Glutamatergic neuron (in vitro differentiated cells): ENCODE measurements at regions not wholly inside any gene's neighbourhood (a gene's known extent, or its start where the extent isn't known, plus 50 kb on each side); places are given as distances from the start of the nearest gene placed in this dataset.
A peak's percentile ranks its signal among the peaks of the same experiment; 100 is the strongest.

Experiments used
- DNase-seq: peaks from one replicate; pipeline ENCODE4 v3.0.0; 2022
- H3K27ac Mint-ChIP-seq: one replicate; pipeline ENCODE4 v1.8.0; 2020; ENCODE audit warnings: mild to moderate bottlenecking, mixed read lengths, inconsistent platforms; ENCODE audit not compliant: unreplicated experiment
- H3K27me3 Mint-ChIP-seq: one replicate; pipeline ENCODE4 v1.8.0; 2020; ENCODE audit warnings: mild to moderate bottlenecking, moderate library complexity, mixed read lengths, inconsistent platforms; ENCODE audit not compliant: unreplicated experiment
- H3K36me3 Mint-ChIP-seq: one replicate; pipeline ENCODE4 v1.8.0; 2020; ENCODE audit warnings: mild to moderate bottlenecking, mixed read lengths, inconsistent platforms; ENCODE audit not compliant: unreplicated experiment
- H3K4me1 Mint-ChIP-seq: one replicate; pipeline ENCODE4 v1.8.0; 2020; ENCODE audit warnings: mild to moderate bottlenecking, low read depth, mixed read lengths, inconsistent platforms; ENCODE audit not compliant: unreplicated experiment
- H3K4me3 Mint-ChIP-seq: one replicate; pipeline ENCODE4 v1.8.0; 2020; ENCODE audit warnings: mild to moderate bottlenecking, mixed read lengths, inconsistent platforms; ENCODE audit not compliant: unreplicated experiment
- H3K9me3 Mint-ChIP-seq: one replicate; pipeline ENCODE4 v1.8.0; 2020; ENCODE audit warnings: mild to moderate bottlenecking, moderate library complexity, mixed read lengths, inconsistent platforms; ENCODE audit not compliant: unreplicated experiment
- TF ChIP-seq, protein P1 (sequence below): fragments of 200-600 bp; sonication (generic); IDR thresholded peaks from one replicate; pipeline ENCODE4 v1.5.0; 2021; ENCODE audit not compliant: partially characterized antibody, unreplicated experiment

DNA sequence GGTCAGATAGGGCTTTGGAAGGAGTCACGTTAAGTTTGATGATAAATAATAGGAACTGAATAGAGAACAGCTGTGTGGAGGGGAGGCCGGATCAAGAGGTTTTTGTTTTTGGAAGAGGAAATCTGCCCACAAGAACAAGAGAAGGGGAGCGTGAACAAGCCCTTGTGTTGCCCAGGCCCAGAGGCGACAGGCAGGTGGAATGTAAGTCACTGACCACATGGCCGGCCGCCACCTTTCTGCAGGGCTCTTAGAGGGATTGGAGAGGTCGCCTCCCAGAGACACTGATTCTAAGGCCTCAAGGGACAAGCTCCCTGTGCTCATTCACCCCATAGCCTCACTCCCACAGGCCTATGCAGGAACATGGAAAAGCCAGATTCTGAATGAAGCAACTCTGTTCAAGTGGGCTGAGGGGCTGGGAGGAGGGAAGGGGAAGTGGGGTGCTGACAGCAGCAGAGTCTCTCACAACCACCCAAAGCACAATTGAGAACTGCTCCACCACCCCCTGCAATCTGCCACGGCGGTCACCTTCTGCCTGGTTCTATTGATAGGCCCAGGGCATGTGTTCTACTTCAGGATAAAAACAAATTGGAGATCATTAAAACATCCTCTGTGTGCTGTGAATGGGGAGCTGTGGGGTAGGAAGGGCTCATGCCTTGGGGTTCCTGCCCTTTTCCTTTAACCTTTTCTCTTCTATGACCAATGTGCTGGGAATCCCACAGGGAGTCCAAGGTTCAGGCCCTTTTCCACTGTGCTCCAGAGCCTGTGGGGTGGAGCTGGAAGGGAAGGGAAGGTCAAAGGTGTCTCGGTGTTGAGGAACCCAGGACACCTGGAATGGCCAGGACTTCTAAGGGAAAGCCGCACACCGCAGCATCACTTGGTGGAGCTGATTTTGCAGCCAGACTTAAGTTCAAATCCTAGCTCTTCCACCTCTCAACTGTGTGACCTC is 63.3 kb upstream of the PARP1 start:
- H3K27me3 Mint-ChIP-seq: peaks cover 7% of the 10 kb centered on the region
- H3K36me3 Mint-ChIP-seq: peaks cover 8% of the 10 kb centered on the region
- no peak overlapping the region for H3K27ac Mint-ChIP-seq
- TF ChIP-seq, protein P1, sequence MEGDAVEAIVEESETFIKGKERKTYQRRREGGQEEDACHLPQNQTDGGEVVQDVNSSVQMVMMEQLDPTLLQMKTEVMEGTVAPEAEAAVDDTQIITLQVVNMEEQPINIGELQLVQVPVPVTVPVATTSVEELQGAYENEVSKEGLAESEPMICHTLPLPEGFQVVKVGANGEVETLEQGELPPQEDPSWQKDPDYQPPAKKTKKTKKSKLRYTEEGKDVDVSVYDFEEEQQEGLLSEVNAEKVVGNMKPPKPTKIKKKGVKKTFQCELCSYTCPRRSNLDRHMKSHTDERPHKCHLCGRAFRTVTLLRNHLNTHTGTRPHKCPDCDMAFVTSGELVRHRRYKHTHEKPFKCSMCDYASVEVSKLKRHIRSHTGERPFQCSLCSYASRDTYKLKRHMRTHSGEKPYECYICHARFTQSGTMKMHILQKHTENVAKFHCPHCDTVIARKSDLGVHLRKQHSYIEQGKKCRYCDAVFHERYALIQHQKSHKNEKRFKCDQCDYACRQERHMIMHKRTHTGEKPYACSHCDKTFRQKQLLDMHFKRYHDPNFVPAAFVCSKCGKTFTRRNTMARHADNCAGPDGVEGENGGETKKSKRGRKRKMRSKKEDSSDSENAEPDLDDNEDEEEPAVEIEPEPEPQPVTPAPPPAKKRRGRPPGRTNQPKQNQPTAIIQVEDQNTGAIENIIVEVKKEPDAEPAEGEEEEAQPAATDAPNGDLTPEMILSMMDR: no peak
- peaks cover 17% of the 10 kb centered on the region for H3K4me1 Mint-ChIP-seq
- no peak for DNase-seq
- no peak overlapping the region for H3K4me3 Mint-ChIP-seq
- peaks cover 5% of the 10 kb centered on the region for H3K9me3 Mint-ChIP-seq

DNA sequence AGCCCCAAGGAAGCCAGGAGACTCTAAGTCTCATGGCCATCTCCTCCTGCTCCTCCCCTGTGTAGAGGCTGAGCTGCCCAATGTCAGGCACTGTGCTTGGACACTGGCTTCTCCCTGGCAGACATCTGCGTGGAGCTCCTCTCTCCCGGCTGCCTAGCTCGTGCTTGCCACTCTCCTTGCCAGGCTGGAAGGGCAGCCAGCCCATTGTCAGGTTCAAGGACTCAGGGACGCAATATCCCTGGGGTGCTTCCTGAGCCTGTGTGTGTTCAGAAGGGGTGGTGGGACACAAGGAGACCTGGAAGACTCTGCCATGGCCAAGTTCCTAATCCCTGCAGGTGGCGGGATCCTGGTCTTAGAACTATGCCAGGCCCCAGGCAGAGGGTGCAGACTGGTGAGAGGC is 65.4 kb upstream of the PARP1 start:
- H3K4me3 Mint-ChIP-seq: no peak overlapping the region
- H3K9me3 Mint-ChIP-seq: peaks cover 5% of the 10 kb centered on the region
- TF ChIP-seq, protein P1: no peak
- H3K4me1 Mint-ChIP-seq: peaks cover 20% of the 10 kb centered on the region
- H3K27me3 Mint-ChIP-seq: peaks cover 5% of the 10 kb centered on the region
- no peak for DNase-seq
- no peak overlapping the region for H3K27ac Mint-ChIP-seq
- H3K36me3 Mint-ChIP-seq: no peaks in the 10 kb centered on the region

DNA sequence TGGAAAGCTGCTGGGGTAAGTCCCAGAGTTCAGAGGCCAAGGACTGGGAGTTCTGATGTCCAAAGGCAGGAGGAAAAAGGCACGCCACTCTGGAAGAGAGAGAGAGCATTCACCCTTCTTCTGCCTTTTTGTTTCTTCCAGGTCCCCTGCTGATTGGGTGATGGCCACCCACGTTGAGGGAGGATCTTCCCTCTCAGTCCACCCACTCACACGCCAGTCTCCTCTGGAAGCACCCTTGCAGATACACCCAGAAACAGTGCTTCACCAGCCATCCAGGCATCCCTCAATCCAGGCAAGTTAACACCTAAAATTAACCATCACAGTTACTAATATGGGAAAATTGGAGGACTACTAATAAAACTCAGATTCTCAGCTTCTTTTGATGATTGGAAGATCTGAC is 66.1 kb upstream of the PARP1 start:
- H3K9me3 Mint-ChIP-seq: peaks cover 5% of the 10 kb centered on the region
- H3K4me3 Mint-ChIP-seq: no peak overlapping the region
- peaks cover 20% of the 10 kb centered on the region for H3K4me1 Mint-ChIP-seq
- DNase-seq: no peak
- H3K27ac Mint-ChIP-seq: no peak overlapping the region
- TF ChIP-seq, protein P1: no peak
- H3K36me3 Mint-ChIP-seq: no peaks in the 10 kb centered on the region
- H3K27me3 Mint-ChIP-seq: peaks cover 5% of the 10 kb centered on the region

DNA sequence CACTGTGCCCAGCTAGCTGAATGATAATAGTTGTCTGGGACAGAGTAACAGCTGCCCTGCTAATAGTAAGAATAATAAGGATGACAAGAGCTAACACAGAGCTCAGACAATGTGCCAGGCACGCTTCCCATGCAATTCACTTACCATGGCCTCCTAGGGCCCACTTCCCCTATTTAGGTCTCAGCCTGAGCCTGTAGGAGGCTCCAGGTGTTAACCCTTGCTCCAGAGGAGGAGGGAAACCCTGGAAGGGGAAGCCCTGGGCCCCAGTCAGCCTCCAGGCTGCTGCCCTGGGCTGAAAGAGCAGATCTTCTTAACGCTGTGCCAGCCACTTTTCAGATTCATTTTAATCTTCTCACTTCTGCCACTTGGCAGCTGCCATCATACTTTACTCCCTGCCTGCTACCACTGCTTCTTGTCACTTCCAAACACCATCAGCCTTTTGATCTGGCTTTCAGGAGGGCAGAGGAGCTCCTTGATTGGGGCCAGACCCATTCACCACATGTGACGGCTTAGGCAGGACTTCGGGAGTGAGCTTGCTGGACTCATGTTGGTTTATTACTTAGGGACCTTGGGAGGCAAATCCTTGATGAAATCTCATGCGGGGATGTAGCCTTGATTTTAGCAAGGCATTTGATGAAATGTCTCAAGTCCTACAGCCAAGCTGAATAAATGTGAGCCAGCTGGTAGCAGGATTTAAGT is 66.7 kb upstream of the PARP1 start:
- Mint-ChIP-seq H3K4me3 (peak overlapping the region; percentile 50), H3K4me1 (peaks cover 20% of the 10 kb centered on the region), H3K27me3 (peaks cover 5% of the 10 kb centered on the region), H3K36me3 (no peaks in the 10 kb centered on the region), H3K27ac (no peak overlapping the region), H3K9me3 (peaks cover 5% of the 10 kb centered on the region)
- DNase-seq: no peak
- TF ChIP-seq, protein P1: no peak

DNA sequence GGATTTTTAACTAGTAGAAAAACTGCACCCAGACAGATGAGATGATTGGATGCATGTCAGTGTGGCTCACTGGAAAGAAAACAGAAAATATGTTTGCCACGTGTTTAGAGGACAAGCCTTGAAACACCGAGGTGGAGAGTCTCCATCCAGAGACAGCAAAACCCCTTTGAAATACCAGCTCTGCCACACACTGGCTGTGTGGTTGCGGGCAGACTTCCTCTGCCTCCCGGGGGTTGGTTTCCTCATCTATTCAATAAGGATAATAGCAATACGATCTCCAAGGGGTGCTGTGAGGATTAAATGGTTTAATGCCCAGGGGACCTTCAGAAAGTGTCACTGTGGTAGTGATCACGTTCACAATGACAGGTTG is 67.2 kb upstream of the PARP1 start:
- peaks cover 5% of the 10 kb centered on the region for H3K9me3 Mint-ChIP-seq
- DNase-seq: no peak
- H3K27me3 Mint-ChIP-seq: peaks cover 5% of the 10 kb centered on the region
- TF ChIP-seq, protein P1: no peak
- H3K27ac Mint-ChIP-seq: no peak overlapping the region
- H3K36me3 Mint-ChIP-seq: no peaks in the 10 kb centered on the region
- peaks cover 20% of the 10 kb centered on the region for H3K4me1 Mint-ChIP-seq
- no peak overlapping the region for H3K4me3 Mint-ChIP-seq
